Muscle layer of colon (tissue), 2 donors: ENCODE measurements at regions not wholly inside any gene's neighbourhood (a gene's known extent, or its start where the extent isn't known, plus 50 kb on each side); places are given as distances from the start of the nearest gene placed in this dataset.

ENCODE experiments used
- H3K27ac ChIP-seq: one replicate; pipeline ENCODE4 v1.7.0; 2013; ENCODE audit warnings: low read depth, mild to moderate bottlenecking, low read length, moderate library complexity
- H3K27me3 ChIP-seq, 2 donors: one replicate each; pipeline ENCODE4 v1.7.0; 2013; ENCODE audit warnings: low read length in 2 of 2, mild to moderate bottlenecking in 2 of 2; ENCODE audit not compliant: insufficient read depth in 2 of 2, control insufficient read depth in 1 of 2
- H3K36me3 ChIP-seq: one replicate; pipeline ENCODE4 v1.7.0; 2013; ENCODE audit warnings: mild to moderate bottlenecking, low read length; ENCODE audit not compliant: insufficient read depth
- H3K4me1 ChIP-seq: one replicate; pipeline ENCODE4 v1.7.0; 2013; ENCODE audit warnings: mild to moderate bottlenecking, low read length; ENCODE audit not compliant: insufficient read depth
- H3K4me3 ChIP-seq, 2 donors: one replicate each; pipeline ENCODE4 v1.7.0; 2013; ENCODE audit warnings: low read length in 2 of 2, low read depth in 1 of 2, mild to moderate bottlenecking in 1 of 2, moderate library complexity in 1 of 2
- H3K9ac ChIP-seq: one replicate; pipeline ENCODE4 v1.7.0; 2013; ENCODE audit warnings: low read length
- H3K9me3 ChIP-seq: one replicate; pipeline ENCODE4 v1.7.0; 2013; ENCODE audit warnings: mild to moderate bottlenecking, low read length
- donor health status: abdominal sarcoma.
- donor health status: Adenocarcinoma of cecum.

- H3K27me3 ChIP-seq: no peaks in the 10 kb centered on the region
- no peaks in the 10 kb centered on the region for H3K36me3 ChIP-seq
- H3K9me3 ChIP-seq: no peaks in the 10 kb centered on the region
- H3K9ac ChIP-seq: no peak overlapping the region
- no peak overlapping the region for H3K4me3 ChIP-seq
- H3K4me1 ChIP-seq: no peaks in the 10 kb centered on the region
- H3K27ac ChIP-seq: no peak overlapping the region
Measured at GRCh38 chr1:69292833-69293232, 274.9 kb upstream of the LRRC7 start.

- Histone ChIP-seq H3K27ac (no peak overlapping the region), H3K27me3 (no peaks in the 10 kb centered on the region), H3K4me1 (no peaks in the 10 kb centered on the region), H3K4me3 (no peak overlapping the region), H3K36me3 (no peaks in the 10 kb centered on the region), H3K9me3 (no peaks in the 10 kb centered on the region), H3K9ac (no peak overlapping the region)
Measured at GRCh38 chr1:69294171-69294570, 273.6 kb upstream of the LRRC7 start.

- Histone ChIP-seq H3K27me3 (no peaks in the 10 kb centered on the region), H3K36me3 (no peaks in the 10 kb centered on the region), H3K9ac (no peak overlapping the region), H3K27ac (no peak overlapping the region), H3K9me3 (no peaks in the 10 kb centered on the region), H3K4me1 (no peaks in the 10 kb centered on the region), H3K4me3 (no peak overlapping the region)
Measured at GRCh38 chr1:69295265-69295664, 272.5 kb upstream of the LRRC7 start.

- no peaks in the 10 kb centered on the region for H3K4me1 ChIP-seq
- H3K9ac ChIP-seq: no peak overlapping the region
- H3K9me3 ChIP-seq: no peaks in the 10 kb centered on the region
- H3K27me3 ChIP-seq: no peaks in the 10 kb centered on the region
- H3K36me3 ChIP-seq: no peaks in the 10 kb centered on the region
- no peak overlapping the region for H3K4me3 ChIP-seq
- H3K27ac ChIP-seq: no peak overlapping the region
Measured at GRCh38 chr1:69305621-69306020, 262.1 kb upstream of the LRRC7 start.

- no peaks in the 10 kb centered on the region for H3K9me3 ChIP-seq
Measured at GRCh38 chr1:69312055-69312732, 255.5 kb upstream of the LRRC7 start.

GRCh38 chr1:69313118-69313517, 254.6 kb upstream of the LRRC7 start:
- Histone ChIP-seq H3K27ac (no peak overlapping the region), H3K4me1 (no peaks in the 10 kb centered on the region), H3K27me3 (no peaks in the 10 kb centered on the region), H3K9ac (no peak overlapping the region), H3K4me3 (no peak overlapping the region), H3K36me3 (no peaks in the 10 kb centered on the region), H3K9me3 (no peaks in the 10 kb centered on the region)

More at GRCh38 chr1:69312055-69312732, 255.5 kb upstream of the LRRC7 start:
- Histone ChIP-seq H3K27me3 (no peaks in the 10 kb centered on the region), H3K36me3 (no peaks in the 10 kb centered on the region), H3K27ac (no peak overlapping the region), H3K9ac (no peak overlapping the region), H3K4me3 (no peak overlapping the region), H3K4me1 (no peaks in the 10 kb centered on the region)

- Histone ChIP-seq H3K4me3 (no peak overlapping the region), H3K36me3 (no peaks in the 10 kb centered on the region), H3K4me1 (no peaks in the 10 kb centered on the region), H3K9ac (no peak overlapping the region), H3K27me3 (no peaks in the 10 kb centered on the region), H3K9me3 (no peaks in the 10 kb centered on the region), H3K27ac (no peak overlapping the region)
Measured at GRCh38 chr1:69315416-69315815, 252.3 kb upstream of the LRRC7 start.

- H3K9me3 ChIP-seq: no peaks in the 10 kb centered on the region
- H3K27me3 ChIP-seq: no peaks in the 10 kb centered on the region
- H3K4me3 ChIP-seq: no peak overlapping the region
- H3K9ac ChIP-seq: no peak overlapping the region
- no peaks in the 10 kb centered on the region for H3K36me3 ChIP-seq
- H3K27ac ChIP-seq: no peak overlapping the region
- no peaks in the 10 kb centered on the region for H3K4me1 ChIP-seq
Measured at GRCh38 chr1:69315823-69316222, 251.9 kb upstream of the LRRC7 start.

GRCh38 chr1:69319287-69319686, 248.4 kb upstream of the LRRC7 start:
- Histone ChIP-seq H3K9me3 (no peaks in the 10 kb centered on the region), H3K4me1 (no peaks in the 10 kb centered on the region), H3K36me3 (no peaks in the 10 kb centered on the region), H3K27ac (no peak overlapping the region), H3K9ac (no peak overlapping the region), H3K4me3 (no peak overlapping the region), H3K27me3 (no peaks in the 10 kb centered on the region)

- Histone ChIP-seq H3K27me3 (no peaks in the 10 kb centered on the region), H3K9ac (no peak overlapping the region), H3K27ac (no peak overlapping the region), H3K9me3 (no peaks in the 10 kb centered on the region), H3K36me3 (no peaks in the 10 kb centered on the region), H3K4me1 (no peaks in the 10 kb centered on the region), H3K4me3 (no peak overlapping the region)
Measured at GRCh38 chr1:69320757-69321211, 246.9 kb upstream of the LRRC7 start.

- Histone ChIP-seq H3K27me3 (no peaks in the 10 kb centered on the region), H3K4me1 (no peaks in the 10 kb centered on the region), H3K9me3 (no peaks in the 10 kb centered on the region), H3K36me3 (no peaks in the 10 kb centered on the region), H3K4me3 (no peak overlapping the region), H3K9ac (no peak overlapping the region), H3K27ac (no peak overlapping the region)
Measured at GRCh38 chr1:69321311-69321710, 246.4 kb upstream of the LRRC7 start.

- Histone ChIP-seq H3K9ac (no peak overlapping the region), H3K27me3 (no peaks in the 10 kb centered on the region), H3K4me1 (no peaks in the 10 kb centered on the region), H3K36me3 (no peaks in the 10 kb centered on the region), H3K9me3 (no peaks in the 10 kb centered on the region), H3K4me3 (no peak overlapping the region), H3K27ac (no peak overlapping the region)
Measured at GRCh38 chr1:69328186-69328585, 239.5 kb upstream of the LRRC7 start.
